G401 (cell line): ENCODE measurements at regions not wholly inside any gene's neighbourhood (a gene's known extent, or its start where the extent isn't known, plus 50 kb on each side); places are given as distances from the start of the nearest gene placed in this dataset.
"Not testable (repeated sequence)": the region's sequence is repeated elsewhere in the genome, so short reads cannot be mapped to it uniquely, and the experiment has no call there.

ENCODE experiments used
- DNase-seq: peaks from one replicate; pipeline ENCODE4 v3.0.0-alpha.2; 2015; ENCODE audit warnings: low spot score
- in situ Hi-C: cut with HindIII; loops from 2 replicates; pipeline ENCODE4 v1.10.0; 2016; ENCODE audit warnings: low sequenced_read_pairs, mixed read lengths

DNA sequence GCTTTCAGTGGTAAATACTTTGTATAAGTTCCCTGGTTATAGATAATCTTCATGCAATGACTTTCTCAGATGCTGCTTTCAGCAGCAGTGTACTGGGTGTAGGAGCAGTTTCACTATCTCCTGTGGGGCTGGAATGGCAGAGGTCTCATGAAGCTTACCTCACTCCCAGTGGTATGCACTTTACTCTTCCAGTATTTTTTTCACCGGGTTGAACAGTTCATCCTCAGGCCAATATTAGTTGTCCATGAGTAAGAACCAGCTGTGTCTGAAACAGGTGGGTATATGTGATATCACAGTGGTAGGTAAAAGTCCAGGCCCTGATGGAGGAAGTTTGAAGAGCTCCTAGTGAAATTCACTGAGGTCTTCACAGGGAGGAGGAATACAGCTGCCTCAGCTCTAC is 351.5 kb upstream of the EMCN start:
- in situ Hi-C loops, result no loop called here
- DNase-seq, result no peak

DNA sequence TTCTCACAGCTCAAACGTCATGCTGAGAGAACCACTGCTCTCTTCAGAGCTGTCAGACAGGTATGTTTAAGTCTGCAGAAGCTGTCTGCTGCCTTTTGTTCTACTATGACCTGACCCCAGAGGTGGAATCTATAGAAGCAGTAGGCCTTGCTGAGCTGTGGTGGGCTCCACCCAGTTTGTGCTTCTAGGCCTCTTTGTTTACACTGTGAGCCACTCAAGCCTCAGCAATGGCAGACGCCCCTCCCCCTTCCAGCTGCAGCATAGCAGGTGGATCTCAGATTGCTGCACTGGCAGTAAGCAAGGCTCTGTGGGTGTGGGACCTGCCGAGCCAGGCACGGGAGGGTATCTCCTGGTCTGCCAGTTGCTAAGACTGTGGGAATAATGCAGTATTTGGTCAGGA is 350.5 kb upstream of the EMCN start:
- DNase-seq, in situ Hi-C loops: not testable (repeated sequence)

DNA sequence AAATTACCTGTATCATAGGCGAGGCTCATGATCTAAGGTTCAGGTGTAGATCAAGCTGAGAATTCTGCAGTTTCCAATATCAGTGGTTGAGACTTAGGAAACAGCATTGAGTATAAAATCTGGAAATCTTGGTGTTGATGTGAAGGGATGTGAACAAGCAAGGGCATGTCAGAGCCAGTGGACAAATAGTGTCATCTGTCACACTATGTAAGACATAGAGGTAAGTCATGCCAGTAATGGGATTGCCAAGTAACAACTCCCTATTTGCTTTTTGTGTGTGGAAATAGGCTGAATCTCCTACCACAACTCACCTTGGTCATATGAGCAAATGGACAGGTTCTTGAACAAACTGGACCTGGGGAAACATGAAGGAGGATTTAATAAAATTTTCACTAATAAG is 334.5 kb upstream of the EMCN start:
- DNase-seq, result no peak
- in situ Hi-C loops, result no loop called here

DNA sequence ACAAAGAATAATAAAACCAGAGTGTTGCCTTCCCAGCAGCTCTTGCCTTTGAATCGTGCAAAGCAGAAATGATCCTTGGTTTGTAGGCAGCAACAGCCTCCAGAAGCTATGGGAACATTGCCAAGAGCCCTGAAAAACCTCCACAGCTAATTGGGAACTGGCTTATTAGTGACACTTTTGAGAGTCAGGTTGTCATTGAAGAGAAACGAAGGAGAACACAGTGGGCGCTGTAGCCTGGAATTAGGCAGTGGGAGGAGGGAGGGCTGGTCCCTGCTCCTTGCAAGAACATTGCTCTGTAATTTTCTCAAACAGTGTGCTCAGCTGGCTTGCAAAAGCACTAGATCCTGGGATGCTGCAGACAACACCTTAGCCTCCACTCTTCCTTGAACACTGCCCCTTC is 331.5 kb upstream of the EMCN start:
- DNase-seq, result peak; percentile 78
- in situ Hi-C loops, result no loop called here

DNA sequence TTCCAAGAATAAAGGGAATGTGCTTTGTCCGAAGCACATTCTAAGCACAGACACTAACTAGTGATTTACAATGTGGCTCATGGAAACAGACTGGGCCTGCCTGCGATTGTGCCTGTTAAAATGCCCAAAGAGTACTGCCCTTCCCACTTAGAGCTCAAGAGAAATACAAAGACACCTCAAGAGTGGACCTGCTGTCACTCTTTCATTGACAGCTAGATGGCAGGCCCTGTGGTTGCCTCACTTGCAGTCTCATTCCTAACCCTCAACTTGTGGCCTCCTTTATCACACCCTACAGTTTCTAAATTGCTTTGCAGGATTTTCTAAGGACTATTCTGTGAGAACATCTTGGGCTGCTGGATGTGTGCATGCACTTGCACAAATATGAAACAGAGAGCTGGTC is 331.0 kb upstream of the EMCN start:
- in situ Hi-C loops, result no loop called here
- no peak for DNase-seq

DNA sequence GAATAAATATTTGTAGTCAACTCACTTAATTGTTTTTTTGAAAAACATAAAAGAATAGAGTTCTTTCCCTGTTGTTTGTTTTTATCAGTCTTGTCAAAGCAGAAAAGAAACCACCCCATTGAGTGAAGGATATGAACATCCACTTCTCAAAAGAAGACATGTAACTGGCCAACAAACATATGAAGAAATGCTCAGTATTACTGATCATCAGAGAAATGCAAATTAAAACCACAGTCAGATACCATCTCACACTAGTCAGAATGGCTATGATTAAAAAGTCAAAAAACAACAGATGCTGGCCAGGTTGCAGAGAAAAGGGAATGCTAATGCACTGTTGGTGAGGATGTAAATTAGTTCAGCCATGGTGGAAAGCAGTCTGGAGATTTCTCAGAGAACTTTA is 326.1 kb upstream of the EMCN start:
- in situ Hi-C loops, result no loop called here
- DNase-seq, result no peak

DNA sequence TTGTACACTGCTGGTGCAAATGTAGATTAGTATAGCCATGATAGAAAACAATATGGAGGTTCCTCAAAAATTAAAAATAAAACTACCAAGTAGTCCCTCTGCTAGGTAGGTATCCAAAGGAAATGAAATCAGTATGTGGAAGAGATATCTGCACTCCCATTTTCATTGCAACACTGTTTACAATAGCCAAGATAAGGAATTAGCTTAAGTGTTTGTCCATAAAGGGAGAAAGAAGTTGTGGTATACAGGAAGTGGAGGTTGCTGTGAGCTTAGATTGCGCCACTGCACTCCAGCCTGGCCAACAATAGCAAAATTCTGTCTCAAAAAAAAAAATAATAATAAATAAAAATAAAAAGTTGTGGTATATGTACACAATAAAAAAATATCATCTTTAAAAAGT is 325.0 kb upstream of the EMCN start:
- in situ Hi-C loops, result no loop called here
- DNase-seq, result no peak

DNA sequence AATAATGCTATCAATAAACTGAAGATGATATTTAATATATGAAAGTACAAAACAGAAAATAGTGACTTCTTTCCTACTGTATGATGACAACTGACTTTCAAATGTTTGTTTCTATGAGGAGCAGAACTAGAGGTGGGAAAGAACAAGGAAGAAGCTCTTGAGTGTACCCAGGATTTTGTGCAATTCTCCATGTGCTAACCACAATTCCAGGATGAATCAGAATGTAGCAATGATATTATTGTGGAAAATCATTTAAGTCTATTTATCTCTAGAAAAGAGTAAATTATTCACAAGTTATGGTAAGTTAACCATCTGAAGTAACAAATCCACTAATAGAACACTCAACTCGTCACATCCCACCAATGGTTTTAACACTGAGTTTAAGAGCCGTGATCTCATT is 324.1 kb upstream of the EMCN start:
- no peak for DNase-seq
- in situ Hi-C loops, result no loop called here

DNA sequence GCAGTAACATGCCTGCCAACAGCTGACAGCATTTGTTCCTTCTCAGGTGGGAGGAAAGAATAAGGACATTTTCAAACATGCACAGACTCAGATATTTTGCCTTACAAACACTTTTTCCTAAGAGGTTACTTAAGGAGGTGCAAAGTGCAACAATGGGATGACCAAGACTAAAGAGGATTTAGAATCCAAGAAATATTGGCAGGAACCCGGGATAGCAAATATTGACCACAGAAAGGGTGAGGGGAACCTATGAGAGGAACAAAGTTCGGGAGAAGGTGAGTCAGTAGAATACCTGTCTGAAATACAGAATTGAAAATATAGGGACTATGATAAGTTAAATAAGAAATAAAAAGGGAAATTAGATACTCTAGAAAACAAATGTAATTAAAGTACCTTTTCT is 321.9 kb upstream of the EMCN start:
- in situ Hi-C loops, result no loop called here
- no peak for DNase-seq

DNA sequence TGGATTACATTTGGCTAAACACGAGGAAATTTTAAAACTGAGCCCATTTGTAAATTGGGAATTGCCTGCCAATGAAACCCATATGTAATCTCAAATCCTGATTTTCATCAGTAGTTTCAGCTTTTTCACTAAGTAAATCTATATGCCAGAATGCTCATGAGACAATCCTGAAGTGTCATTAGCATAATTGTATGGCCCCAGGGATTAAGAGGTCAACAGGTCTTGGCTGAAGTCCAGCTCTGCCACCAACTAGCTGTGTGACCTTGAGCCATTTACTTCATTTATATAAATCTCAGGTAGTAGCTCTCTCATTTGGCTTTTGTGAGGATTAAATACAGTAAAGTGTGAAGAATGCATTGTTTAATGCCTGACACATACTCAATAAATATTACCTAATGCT is 320.5 kb upstream of the EMCN start:
- in situ Hi-C loops, result no loop called here
- DNase-seq, result no peak

DNA sequence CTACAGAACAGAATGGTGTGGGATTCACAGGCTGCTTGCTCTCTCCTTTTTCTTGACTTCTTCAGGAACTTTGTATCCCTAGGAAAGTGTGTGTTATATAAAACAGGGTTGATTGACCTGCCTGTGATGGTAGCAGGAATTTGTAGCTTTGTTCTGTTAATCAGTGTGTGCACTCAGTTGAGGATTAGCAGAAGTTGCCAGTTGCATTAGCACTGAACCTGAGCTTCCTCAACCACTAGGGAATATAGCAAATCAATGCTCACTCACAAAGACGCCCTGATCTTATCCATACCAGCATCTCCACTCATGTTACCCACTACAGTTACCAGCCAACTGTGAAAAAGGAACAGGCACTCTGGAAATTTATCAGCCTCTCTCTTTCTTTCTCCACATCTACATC is 319.1 kb upstream of the EMCN start:
- no peak for DNase-seq
- in situ Hi-C loops, result no loop called here

DNA sequence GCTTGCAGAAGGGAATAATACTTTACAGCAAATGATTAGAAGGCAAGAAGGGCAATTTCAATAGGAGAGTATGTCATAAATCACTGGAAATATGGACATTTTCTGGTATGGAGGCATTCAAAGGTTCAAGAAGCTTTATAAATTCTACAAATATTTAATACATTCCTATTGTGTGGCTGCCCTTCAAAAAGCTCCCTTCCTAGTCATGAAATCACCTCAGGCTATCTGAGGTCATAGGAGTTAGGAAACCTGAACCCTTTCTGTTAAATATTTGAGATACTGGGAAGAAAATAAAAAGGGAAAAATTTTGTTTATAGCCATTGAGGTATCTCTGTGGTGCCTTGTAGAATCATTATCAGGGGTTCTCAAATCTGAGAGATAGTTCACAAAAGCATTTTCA is 316.8 kb upstream of the EMCN start:
- in situ Hi-C loops, result no loop called here
- DNase-seq, result no peak

DNA sequence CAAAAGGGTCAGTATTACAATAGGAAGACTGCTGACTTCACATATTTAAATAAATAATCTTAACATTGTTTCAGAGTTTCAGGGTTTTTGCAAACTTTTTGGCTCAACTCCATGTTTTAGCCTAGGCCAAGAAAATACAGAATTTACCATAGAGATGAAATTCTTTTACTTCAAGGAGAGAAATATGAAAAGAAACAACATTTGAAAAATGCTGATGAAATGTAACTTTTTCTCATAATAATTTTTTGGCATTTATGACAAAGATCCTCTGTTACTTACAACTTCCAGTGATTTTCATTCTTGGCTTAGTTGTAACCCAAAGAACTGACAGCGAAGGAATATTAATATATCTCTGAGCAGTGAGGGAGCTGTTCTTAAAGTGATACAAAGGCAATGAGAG is 316.1 kb upstream of the EMCN start:
- DNase-seq, result no peak
- in situ Hi-C loops, result no loop called here

DNA sequence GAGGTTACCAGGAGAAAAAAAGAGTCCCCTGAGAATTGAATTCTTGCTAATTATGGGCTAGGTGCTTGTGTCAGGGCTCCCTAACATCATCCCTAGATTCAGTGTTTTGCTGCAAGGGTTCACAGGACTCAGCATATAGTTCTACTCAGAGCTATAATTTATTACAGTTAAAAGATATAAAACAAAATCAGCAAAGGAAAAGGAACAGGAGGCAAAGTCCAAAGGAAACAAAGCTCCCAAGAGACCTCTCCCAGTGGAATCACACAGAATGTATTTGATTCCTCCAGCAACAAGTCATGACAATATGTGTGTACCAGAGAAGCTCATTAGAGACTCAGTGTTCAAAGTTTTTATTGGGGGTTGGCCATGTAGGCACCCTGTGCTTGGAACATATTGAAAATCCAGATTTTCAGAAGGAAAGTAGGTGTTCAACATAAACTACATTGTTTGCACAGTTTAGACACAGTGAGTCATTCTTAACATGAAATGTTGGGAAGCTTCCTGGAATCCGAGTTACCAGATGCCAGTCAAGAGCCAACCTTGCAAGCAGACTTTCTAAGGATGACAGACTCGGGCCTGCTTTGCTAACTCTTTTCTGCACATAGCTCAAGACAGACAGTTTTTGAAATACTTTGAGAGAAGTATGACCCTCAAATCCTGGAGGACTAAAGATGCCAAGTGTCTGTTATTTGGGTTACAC is 311.3 kb upstream of the EMCN start:
- DNase-seq, result no peak
- in situ Hi-C loops, result no loop called here

DNA sequence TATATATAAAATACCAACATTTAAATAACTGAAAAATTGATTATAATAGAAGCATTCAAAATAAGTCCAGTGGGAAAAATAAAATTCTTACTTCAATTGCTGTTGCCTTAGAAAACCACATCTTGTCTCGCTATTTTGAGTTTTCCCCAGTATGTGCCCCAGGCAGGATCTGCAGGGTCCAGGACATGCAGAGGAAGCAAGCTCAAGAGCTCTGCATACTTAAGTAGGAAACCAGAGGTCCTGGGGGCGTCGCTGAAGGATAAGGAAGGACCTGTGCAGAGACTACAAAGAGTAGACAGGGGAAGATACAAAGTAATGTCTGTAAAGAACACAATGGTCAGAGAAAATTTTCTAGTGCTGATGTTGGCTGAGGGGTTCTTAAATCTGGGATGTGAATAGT is 310.5 kb upstream of the EMCN start:
- in situ Hi-C loops, result no loop called here
- DNase-seq, result no peak

DNA sequence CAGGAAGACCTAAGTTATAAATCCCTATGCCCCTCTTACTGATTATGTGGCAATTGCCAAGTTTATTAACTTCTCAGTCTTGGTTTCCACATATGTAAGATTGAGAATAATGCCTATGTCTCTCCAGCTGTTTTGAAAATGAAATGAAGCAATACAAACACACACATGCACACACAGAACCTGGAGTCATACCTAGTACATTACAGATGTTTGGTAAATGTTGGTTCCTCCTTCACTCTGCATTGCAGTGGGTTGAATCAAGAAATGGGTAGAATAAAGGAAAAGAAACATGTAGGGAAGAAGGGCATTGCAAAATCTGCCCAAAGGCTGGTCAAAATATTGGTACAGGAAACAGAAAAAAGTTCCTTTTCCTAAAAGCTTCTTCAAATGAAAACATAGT is 309.9 kb upstream of the EMCN start:
- DNase-seq, result no peak
- in situ Hi-C loops, result no loop called here

DNA sequence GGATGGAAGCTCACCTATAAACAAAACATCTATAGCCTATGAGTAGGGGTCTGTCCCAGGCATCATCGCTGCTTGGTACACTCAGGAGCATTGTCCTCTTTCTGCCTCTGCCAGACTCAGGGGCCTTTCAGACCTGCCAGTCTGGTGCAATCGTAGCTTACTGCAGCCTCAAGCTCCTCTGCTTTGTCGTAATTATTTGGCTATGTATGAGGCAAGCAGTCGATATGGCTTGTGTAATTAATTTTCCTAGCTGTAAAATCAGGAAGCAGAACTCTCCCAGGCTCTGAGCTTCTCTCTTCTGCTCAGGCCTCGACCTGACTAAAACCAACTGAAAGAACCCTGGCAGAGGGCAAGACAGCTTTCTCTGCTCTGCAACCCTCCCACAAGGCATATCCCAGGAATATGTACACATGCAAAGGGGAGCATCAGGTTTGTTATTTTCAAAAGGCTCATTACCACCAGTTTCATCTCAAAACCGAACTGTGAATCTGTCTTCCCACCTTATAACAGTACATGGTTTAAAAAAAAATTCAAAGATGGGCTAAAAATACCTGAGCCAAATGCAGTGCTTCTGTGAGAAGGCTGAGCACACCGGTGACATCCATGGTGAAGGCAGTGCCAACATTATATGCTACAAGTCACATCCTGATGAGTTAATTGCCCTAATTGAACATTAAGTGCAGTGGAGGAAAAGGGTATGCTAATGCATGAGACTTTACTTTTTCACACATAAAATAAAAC is 309.2 kb upstream of the EMCN start:
- in situ Hi-C loops, result no loop called here
- DNase-seq, result peak; percentile 80

DNA sequence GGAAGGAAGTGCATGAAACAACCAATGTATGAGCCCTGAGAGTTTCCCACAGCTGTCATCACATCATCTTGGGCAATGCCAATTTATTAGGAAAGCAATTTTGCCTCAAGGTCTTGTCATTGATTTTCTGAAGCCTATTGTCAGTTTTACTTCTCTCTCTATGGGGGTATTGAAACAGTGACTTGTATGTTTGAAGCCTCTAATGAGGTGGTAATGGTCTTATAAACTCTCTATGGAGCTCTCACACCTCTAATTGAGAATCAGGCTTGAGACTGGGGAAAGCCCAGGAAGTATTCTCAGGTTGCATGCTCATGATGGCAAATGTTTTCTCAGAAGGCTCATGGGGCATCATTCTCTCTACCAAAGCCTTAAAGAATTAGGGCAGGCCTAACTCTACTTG is 308.2 kb upstream of the EMCN start:
- no peak for DNase-seq
- in situ Hi-C loops, result no loop called here

DNA sequence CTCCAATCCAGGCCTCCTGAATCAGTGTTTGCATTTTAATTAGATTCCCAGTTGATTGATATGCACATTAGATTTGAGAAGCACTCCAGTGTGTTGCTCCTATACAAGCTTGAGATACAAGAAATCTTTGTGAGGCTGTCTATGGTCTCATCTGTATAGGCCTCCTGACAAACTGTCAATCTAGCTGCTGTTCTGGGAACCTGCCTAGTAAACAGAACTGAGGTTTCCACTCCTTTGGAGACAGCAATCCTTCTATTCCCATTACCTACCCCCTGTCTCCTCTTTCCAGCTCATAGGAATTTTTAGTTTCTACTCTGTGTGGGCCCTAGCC is 306.1 kb upstream of the EMCN start:
- in situ Hi-C loops, result no loop called here
- DNase-seq, result no peak

DNA sequence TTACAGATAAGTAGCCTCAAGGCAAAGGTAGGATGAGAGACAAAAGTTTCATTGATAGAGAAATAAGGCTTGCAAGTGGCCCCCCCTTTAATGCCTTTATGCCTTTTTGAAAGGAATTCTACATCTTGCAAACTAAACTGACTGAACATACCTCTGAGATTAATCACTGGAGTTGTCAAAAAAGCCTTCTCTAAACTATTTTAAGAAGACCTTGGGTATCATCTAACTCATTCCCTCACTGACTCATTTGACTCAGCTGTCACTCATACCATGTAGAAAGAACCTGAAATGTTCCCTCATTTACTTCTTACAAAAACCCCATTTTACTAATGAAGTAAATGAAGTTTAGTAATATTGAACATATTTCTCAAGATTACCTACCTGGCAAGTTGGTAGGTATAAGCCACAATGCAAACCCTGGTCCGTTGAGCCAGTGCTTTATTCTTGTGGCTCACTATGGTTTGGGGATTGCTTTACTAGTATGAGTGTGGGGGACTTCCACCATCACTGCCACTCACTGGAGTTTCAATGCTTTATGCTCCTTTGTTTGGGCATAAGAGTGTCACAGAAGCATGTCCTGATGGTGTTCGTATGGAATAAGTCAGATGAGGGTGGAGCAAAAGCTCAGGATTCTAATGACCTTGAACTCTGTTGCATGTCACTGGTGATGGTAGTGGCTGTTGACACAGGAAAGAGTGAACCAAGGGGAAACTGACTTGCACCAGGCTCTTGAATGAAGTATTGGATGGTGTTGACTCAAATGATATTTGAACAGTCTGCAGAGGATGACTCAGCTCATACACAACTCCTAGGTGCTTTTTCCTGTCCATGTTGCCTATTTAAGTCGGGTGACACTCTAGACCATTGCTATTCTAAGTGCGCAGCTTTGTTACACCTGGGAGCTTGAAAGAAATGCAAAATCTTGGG is 305.5 kb upstream of the EMCN start:
- in situ Hi-C loops, result no loop called here
- no peak for DNase-seq
